Ishikawa (cell line): ENCODE measurements at regions not wholly inside any gene's neighbourhood (a gene's known extent, or its start where the extent isn't known, plus 50 kb on each side); places are given as distances from the start of the nearest gene placed in this dataset.

Experiments used
- CEBPB ChIP-seq: IDR thresholded peaks from 2 replicates; pipeline ENCODE4 v1.6.1; 2012
- CREB1 ChIP-seq: IDR thresholded peaks from 2 replicates; pipeline ENCODE4 v1.6.1; 2012; ENCODE audit warnings: low read depth
- EGR1 ChIP-seq: IDR thresholded peaks from 2 replicates; pipeline ENCODE4 v1.6.1; 2012
- EP300 ChIP-seq: IDR thresholded peaks from 2 replicates; pipeline ENCODE4 v1.6.1; 2012; ENCODE audit warnings: borderline replicate concordance
- FOXM1 ChIP-seq: IDR thresholded peaks from 2 replicates; pipeline ENCODE4 v1.6.1; 2012; ENCODE audit warnings: low read depth, borderline replicate concordance
- RAD21 ChIP-seq: IDR thresholded peaks from 2 replicates; pipeline ENCODE4 v1.6.1; 2012; ENCODE audit warnings: low read depth
- TAF1 ChIP-seq: IDR thresholded peaks from 2 replicates; pipeline ENCODE4 v1.6.1; 2012; ENCODE audit warnings: low read depth, mild to moderate bottlenecking
- TCF12 ChIP-seq: IDR thresholded peaks from 2 replicates; pipeline ENCODE4 v1.6.1; 2012; ENCODE audit warnings: low read depth
- TEAD4 ChIP-seq: IDR thresholded peaks from 2 replicates; pipeline ENCODE4 v1.6.1; 2012
- YY1 ChIP-seq: IDR thresholded peaks from 2 replicates; pipeline ENCODE4 v1.6.1; 2012; ENCODE audit warnings: low read depth
- ZBTB7A ChIP-seq: IDR thresholded peaks from 2 replicates; pipeline ENCODE4 v1.6.1; 2012; ENCODE audit warnings: low read depth
- TF ChIP-seq, protein P1 (sequence below): IDR thresholded peaks from 2 replicates; pipeline ENCODE4 v1.6.1; 2012; ENCODE audit warnings: low read depth, mild to moderate bottlenecking
- TF ChIP-seq, protein P2 (sequence below): IDR thresholded peaks from 2 replicates; pipeline ENCODE4 v1.6.1; 2012
- TF ChIP-seq, protein P3 (sequence below): IDR thresholded peaks from 2 replicates; pipeline ENCODE4 v1.6.1; 2012

DNA sequence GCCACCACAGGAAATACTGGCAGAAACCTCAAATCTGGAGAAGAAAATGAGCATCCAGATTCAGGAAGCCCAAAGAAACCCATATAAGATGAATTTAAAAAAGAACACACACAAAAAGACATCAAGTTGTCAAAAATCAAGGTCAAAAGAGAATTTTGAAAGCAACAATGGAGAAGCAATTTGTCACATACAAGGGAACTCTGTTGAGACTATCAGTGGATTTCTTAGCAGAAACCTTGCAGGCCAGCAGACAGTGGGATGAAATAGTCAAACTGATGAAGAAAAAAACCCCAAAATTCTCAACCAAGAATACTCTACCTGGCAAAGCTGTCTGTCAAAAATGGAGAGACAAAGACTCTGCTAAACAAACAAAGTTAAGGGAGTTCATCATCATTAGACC lies 272.6 kb downstream of the ADCYAP1 start:
- TF ChIP-seq CEBPB: no peak
- TF ChIP-seq, protein P1, sequence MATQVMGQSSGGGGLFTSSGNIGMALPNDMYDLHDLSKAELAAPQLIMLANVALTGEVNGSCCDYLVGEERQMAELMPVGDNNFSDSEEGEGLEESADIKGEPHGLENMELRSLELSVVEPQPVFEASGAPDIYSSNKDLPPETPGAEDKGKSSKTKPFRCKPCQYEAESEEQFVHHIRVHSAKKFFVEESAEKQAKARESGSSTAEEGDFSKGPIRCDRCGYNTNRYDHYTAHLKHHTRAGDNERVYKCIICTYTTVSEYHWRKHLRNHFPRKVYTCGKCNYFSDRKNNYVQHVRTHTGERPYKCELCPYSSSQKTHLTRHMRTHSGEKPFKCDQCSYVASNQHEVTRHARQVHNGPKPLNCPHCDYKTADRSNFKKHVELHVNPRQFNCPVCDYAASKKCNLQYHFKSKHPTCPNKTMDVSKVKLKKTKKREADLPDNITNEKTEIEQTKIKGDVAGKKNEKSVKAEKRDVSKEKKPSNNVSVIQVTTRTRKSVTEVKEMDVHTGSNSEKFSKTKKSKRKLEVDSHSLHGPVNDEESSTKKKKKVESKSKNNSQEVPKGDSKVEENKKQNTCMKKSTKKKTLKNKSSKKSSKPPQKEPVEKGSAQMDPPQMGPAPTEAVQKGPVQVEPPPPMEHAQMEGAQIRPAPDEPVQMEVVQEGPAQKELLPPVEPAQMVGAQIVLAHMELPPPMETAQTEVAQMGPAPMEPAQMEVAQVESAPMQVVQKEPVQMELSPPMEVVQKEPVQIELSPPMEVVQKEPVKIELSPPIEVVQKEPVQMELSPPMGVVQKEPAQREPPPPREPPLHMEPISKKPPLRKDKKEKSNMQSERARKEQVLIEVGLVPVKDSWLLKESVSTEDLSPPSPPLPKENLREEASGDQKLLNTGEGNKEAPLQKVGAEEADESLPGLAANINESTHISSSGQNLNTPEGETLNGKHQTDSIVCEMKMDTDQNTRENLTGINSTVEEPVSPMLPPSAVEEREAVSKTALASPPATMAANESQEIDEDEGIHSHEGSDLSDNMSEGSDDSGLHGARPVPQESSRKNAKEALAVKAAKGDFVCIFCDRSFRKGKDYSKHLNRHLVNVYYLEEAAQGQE: no peak
- TF ChIP-seq EP300: no peak
- no peak for TF ChIP-seq TAF1
- TF ChIP-seq TEAD4: no peak
- no peak for TF ChIP-seq CREB1
- TF ChIP-seq FOXM1: no peak
- TF ChIP-seq YY1: no peak
- TF ChIP-seq EGR1: no peak
- TF ChIP-seq, protein P2, sequence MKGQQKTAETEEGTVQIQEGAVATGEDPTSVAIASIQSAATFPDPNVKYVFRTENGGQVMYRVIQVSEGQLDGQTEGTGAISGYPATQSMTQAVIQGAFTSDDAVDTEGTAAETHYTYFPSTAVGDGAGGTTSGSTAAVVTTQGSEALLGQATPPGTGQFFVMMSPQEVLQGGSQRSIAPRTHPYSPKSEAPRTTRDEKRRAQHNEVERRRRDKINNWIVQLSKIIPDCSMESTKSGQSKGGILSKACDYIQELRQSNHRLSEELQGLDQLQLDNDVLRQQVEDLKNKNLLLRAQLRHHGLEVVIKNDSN: no peak
- no peak for TF ChIP-seq ZBTB7A
- no peak for TF ChIP-seq RAD21
- TF ChIP-seq, protein P3, sequence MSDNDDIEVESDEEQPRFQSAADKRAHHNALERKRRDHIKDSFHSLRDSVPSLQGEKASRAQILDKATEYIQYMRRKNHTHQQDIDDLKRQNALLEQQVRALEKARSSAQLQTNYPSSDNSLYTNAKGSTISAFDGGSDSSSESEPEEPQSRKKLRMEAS: no peak
- no peak for TF ChIP-seq TCF12
